Neural progenitor cell (in vitro differentiated cells): ENCODE measurements at regions not wholly inside any gene's neighbourhood (a gene's known extent, or its start where the extent isn't known, plus 50 kb on each side); places are given as distances from the start of the nearest gene placed in this dataset.

Experiments used
- DNase-seq: peaks from one replicate; pipeline ENCODE4 v3.0.0-alpha.2; 2016; ENCODE audit warnings: low spot score
- H2AFZ ChIP-seq: fragments of 200-600 bp; sonication (generic); replicated peaks from 2 replicates; pipeline ENCODE4 v1.6.1; 2016; ENCODE audit warnings: antibody characterized with exemption
- H3F3A ChIP-seq: fragments of 200-600 bp; sonication (generic); 2 replicates; pipeline ENCODE4 v1.6.1; 2016; ENCODE audit warnings: antibody characterized with exemption, low read depth
- H3K27ac ChIP-seq: fragments of 200-600 bp; sonication (generic); 2 replicates; pipeline ENCODE4 v1.5.1; 2016; ENCODE audit warnings: mild to moderate bottlenecking
- H3K27me3 ChIP-seq: fragments of 200-600 bp; sonication (generic); 2 replicates; pipeline ENCODE4 v1.6.1; 2016; ENCODE audit warnings: mild to moderate bottlenecking, moderate library complexity
- H3K36me3 ChIP-seq: fragments of 200-600 bp; sonication (generic); 2 replicates; pipeline ENCODE4 v1.5.1; 2016
- H3K4me1 ChIP-seq: fragments of 200-600 bp; sonication (generic); 2 replicates; pipeline ENCODE4 v1.6.1; 2016; ENCODE audit warnings: mixed run types
- H3K4me2 ChIP-seq: fragments of 200-600 bp; sonication (generic); 2 replicates; pipeline ENCODE4 v1.6.1; 2016
- H3K4me3 ChIP-seq: fragments of 200-600 bp; sonication (generic); 2 replicates; pipeline ENCODE4 v1.5.1; 2016
- H3K79me2 ChIP-seq: fragments of 200-600 bp; sonication (generic); 2 replicates; pipeline ENCODE4 v1.6.1; 2016; ENCODE audit warnings: low read depth
- H3K9ac ChIP-seq: fragments of 200-600 bp; sonication (generic); 2 replicates; pipeline ENCODE4 v1.6.1; 2016
- H3K9me3 ChIP-seq: fragments of 200-600 bp; sonication (generic); 2 replicates; pipeline ENCODE4 v1.5.1; 2016; ENCODE audit warnings: low read depth
- H4K20me1 ChIP-seq: fragments of 200-600 bp; sonication (generic); 2 replicates; pipeline ENCODE4 v1.6.1; 2016; ENCODE audit warnings: low read depth
- H3K27ac Mint-ChIP-seq: 3 replicates; pipeline ENCODE4 v1.8.0; 2021; ENCODE audit warnings: mixed read lengths
- H3K27me3 Mint-ChIP-seq: 2 replicates; pipeline ENCODE4 v1.8.0; 2022; ENCODE audit warnings: low read depth, mild to moderate bottlenecking, inconsistent platforms, moderate library complexity, mixed read lengths; ENCODE audit not compliant: insufficient read depth
- H3K36me3 Mint-ChIP-seq: 3 replicates; pipeline ENCODE4 v1.8.0; 2021; ENCODE audit warnings: mixed read lengths
- H3K4me1 Mint-ChIP-seq: 3 replicates; pipeline ENCODE4 v1.8.0; 2021; ENCODE audit warnings: mixed read lengths
- H3K4me3 Mint-ChIP-seq: 3 replicates; pipeline ENCODE4 v1.8.0; 2021; ENCODE audit warnings: mild to moderate bottlenecking, moderate library complexity, mixed read lengths
- H3K9me3 Mint-ChIP-seq: 3 replicates; pipeline ENCODE4 v1.8.0; 2020; ENCODE audit warnings: mixed read lengths
- EZH2 ChIP-seq: fragments of 200-600 bp; sonication (generic); IDR thresholded peaks from 2 replicates; pipeline ENCODE4 v1.6.1; 2017; ENCODE audit warnings: antibody characterized with exemption, mild to moderate bottlenecking, moderate library complexity
- EZH2phosphoT487 ChIP-seq: fragments of 200-600 bp; sonication (generic); IDR thresholded peaks from 2 replicates; pipeline ENCODE4 v1.6.1; 2017; ENCODE audit warnings: antibody characterized with exemption
- TF ChIP-seq, protein P1 (sequence below): fragments of 200-600 bp; sonication (generic); IDR thresholded peaks from 2 replicates; pipeline ENCODE4 v1.5.1; 2017; ENCODE audit warnings: antibody characterized with exemption, mild to moderate bottlenecking

- TF ChIP-seq, protein P1, sequence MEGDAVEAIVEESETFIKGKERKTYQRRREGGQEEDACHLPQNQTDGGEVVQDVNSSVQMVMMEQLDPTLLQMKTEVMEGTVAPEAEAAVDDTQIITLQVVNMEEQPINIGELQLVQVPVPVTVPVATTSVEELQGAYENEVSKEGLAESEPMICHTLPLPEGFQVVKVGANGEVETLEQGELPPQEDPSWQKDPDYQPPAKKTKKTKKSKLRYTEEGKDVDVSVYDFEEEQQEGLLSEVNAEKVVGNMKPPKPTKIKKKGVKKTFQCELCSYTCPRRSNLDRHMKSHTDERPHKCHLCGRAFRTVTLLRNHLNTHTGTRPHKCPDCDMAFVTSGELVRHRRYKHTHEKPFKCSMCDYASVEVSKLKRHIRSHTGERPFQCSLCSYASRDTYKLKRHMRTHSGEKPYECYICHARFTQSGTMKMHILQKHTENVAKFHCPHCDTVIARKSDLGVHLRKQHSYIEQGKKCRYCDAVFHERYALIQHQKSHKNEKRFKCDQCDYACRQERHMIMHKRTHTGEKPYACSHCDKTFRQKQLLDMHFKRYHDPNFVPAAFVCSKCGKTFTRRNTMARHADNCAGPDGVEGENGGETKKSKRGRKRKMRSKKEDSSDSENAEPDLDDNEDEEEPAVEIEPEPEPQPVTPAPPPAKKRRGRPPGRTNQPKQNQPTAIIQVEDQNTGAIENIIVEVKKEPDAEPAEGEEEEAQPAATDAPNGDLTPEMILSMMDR: no peak
- TF ChIP-seq EZH2 (no peak), EZH2phosphoT487 (no peak)
- Mint-ChIP-seq H3K4me1 (peaks cover 3% of the 10 kb centered on the region), H3K27me3 (no peaks in the 10 kb centered on the region), H3K4me3 (no peak overlapping the region), H3K9me3 (no peaks in the 10 kb centered on the region), H3K36me3 (no peaks in the 10 kb centered on the region), H3K27ac (no peak overlapping the region)
- Histone ChIP-seq H3K4me3 (no peak overlapping the region), H3K27ac (no peak overlapping the region), H4K20me1 (no peaks in the 10 kb centered on the region), H3K36me3 (no peaks in the 10 kb centered on the region), H3K4me1 (no peaks in the 10 kb centered on the region), H3K27me3 (no peaks in the 10 kb centered on the region), H3K79me2 (no peaks in the 10 kb centered on the region), H2AFZ (no peak overlapping the region), H3F3A (no peaks in the 10 kb centered on the region), H3K4me2 (no peak overlapping the region), H3K9ac (no peak overlapping the region), H3K9me3 (no peaks in the 10 kb centered on the region)
- no peak for DNase-seq
Measured at GRCh38 chr7:17595546-17595945, 297.1 kb downstream of the AHR start.

DNA sequence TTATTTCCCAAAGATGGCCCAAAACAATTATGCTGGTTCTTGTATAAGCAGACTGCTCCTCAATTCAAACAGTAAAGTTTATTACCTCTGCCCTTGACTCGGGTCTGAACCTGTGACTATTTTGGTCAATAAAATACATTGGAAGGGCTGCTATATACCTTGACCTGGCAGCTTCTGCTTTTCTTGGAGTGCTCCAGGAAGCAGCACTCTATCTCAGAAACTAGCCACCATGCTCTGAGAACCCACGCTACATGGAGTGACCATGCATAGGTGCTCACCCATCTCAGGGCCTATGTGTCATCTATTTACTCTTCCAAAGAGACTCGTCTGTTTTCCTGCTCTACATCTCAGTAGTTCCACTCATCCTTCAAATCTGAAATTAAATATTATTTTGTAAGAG is 299.9 kb downstream of the AHR start:
- no peak overlapping the region for H3K4me3 ChIP-seq
- no peak overlapping the region for H3K4me2 ChIP-seq
- no peak for DNase-seq
- Mint-ChIP-seq H3K27me3 (no peaks in the 10 kb centered on the region), H3K4me1 (peaks cover 6% of the 10 kb centered on the region), H3K4me3 (no peak overlapping the region), H3K36me3 (no peaks in the 10 kb centered on the region), H3K27ac (no peak overlapping the region), H3K9me3 (no peaks in the 10 kb centered on the region)
- no peaks in the 10 kb centered on the region for H3K79me2 ChIP-seq
- no peak overlapping the region for H3K27ac ChIP-seq
- H3K4me1 ChIP-seq: no peaks in the 10 kb centered on the region
- no peaks in the 10 kb centered on the region for H3K9me3 ChIP-seq
- no peaks in the 10 kb centered on the region for H3K27me3 ChIP-seq
- H3K9ac ChIP-seq: no peak overlapping the region
- H2AFZ ChIP-seq: no peak overlapping the region
- H3K36me3 ChIP-seq: no peaks in the 10 kb centered on the region
- no peaks in the 10 kb centered on the region for H4K20me1 ChIP-seq
- TF ChIP-seq EZH2 (no peak), EZH2phosphoT487 (no peak)
- TF ChIP-seq, protein P1: no peak
- no peaks in the 10 kb centered on the region for H3F3A ChIP-seq

DNA sequence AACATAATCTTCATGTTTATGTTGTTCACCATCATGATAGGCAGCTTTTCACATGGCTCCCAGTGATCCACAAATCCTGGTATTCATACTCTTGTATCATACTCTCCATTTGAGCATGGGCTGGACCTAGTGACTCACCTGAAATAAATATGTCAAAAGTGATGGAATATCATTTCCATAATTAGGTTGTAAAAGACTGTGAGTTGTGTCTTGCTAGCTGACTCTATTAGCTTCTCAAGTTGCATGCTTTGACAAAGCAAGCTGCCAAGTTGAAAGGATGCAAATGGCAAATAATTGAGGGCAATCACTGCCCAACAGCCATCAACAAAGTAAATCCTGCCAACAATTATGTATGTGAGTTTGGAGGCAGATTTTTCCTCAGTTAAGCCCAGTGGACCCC is 300.4 kb downstream of the AHR start:
- no peak overlapping the region for H3K27ac ChIP-seq
- H3K4me3 Mint-ChIP-seq: no peak overlapping the region
- no peak overlapping the region for H3K9ac ChIP-seq
- no peaks in the 10 kb centered on the region for H4K20me1 ChIP-seq
- H3K27me3 Mint-ChIP-seq: no peaks in the 10 kb centered on the region
- no peak overlapping the region for H2AFZ ChIP-seq
- H3K9me3 ChIP-seq: no peaks in the 10 kb centered on the region
- H3K27me3 ChIP-seq: no peaks in the 10 kb centered on the region
- no peaks in the 10 kb centered on the region for H3K36me3 ChIP-seq
- H3K36me3 Mint-ChIP-seq: no peaks in the 10 kb centered on the region
- no peaks in the 10 kb centered on the region for H3K79me2 ChIP-seq
- H3F3A ChIP-seq: no peaks in the 10 kb centered on the region
- no peaks in the 10 kb centered on the region for H3K4me1 ChIP-seq
- no peak overlapping the region for H3K4me2 ChIP-seq
- H3K4me1 Mint-ChIP-seq: peaks cover 6% of the 10 kb centered on the region
- TF ChIP-seq, protein P1: no peak
- TF ChIP-seq EZH2phosphoT487 (no peak), EZH2 (no peak)
- no peak overlapping the region for H3K4me3 ChIP-seq
- no peak overlapping the region for H3K27ac Mint-ChIP-seq
- H3K9me3 Mint-ChIP-seq: peaks cover 4% of the 10 kb centered on the region
- DNase-seq: no peak
